Neural cell (in vitro differentiated cells): ENCODE measurements at regions not wholly inside any gene's neighbourhood (a gene's known extent, or its start where the extent isn't known, plus 50 kb on each side); places are given as distances from the start of the nearest gene placed in this dataset.

Source experiments
- EP300 ChIP-seq: fragments of 450-650 bp; conservative IDR thresholded peaks from 2 replicates; pipeline ENCODE4 v1.6.1; 2014; ENCODE audit warnings: antibody characterized with exemption, mild to moderate bottlenecking, moderate library complexity; ENCODE audit not compliant: poor library complexity, severe bottlenecking
- EZH2 ChIP-seq: fragments of 200-600, 300-800 bp; shearing (Covaris generic), sonication (generic); IDR thresholded peaks from 2 replicates; pipeline ENCODE4 v1.6.1; 2014; ENCODE audit warnings: antibody characterized with exemption, low read length, borderline replicate concordance, mild to moderate bottlenecking; ENCODE audit not compliant: insufficient read depth, poor library complexity, severe bottlenecking
- MXI1 ChIP-seq: fragments of 450-650 bp; conservative IDR thresholded peaks from 2 replicates; pipeline ENCODE4 v1.6.1; 2014; ENCODE audit warnings: antibody characterized with exemption, mild to moderate bottlenecking; ENCODE audit not compliant: poor library complexity, severe bottlenecking
- POLR2AphosphoS5 ChIP-seq: IDR thresholded peaks from 2 replicates; pipeline ENCODE4 v1.6.1; 2012
- RAD21 ChIP-seq: fragments of 450-650 bp; conservative IDR thresholded peaks from 2 replicates; pipeline ENCODE4 v1.6.1; 2014; ENCODE audit warnings: antibody characterized with exemption, mild to moderate bottlenecking, moderate library complexity
- SMC3 ChIP-seq: fragments of 450-650 bp; conservative IDR thresholded peaks from 2 replicates; pipeline ENCODE4 v1.6.1; 2014; ENCODE audit warnings: antibody characterized with exemption, mild to moderate bottlenecking, moderate library complexity; ENCODE audit not compliant: poor library complexity
- TAF1 ChIP-seq: IDR thresholded peaks from 2 replicates; pipeline ENCODE4 v1.6.1; 2012; ENCODE audit warnings: low read depth
- TF ChIP-seq, protein P1 (sequence below): fragments of 450-650 bp; IDR thresholded peaks from 2 replicates; pipeline ENCODE4 v1.5.1; 2014; ENCODE audit warnings: antibody characterized with exemption, mild to moderate bottlenecking, moderate library complexity; ENCODE audit not compliant: poor library complexity, severe bottlenecking
- TF ChIP-seq, protein P2 (sequence below): IDR thresholded peaks from 2 replicates; pipeline ENCODE4 v1.6.1; 2012; ENCODE audit warnings: borderline replicate concordance

DNA sequence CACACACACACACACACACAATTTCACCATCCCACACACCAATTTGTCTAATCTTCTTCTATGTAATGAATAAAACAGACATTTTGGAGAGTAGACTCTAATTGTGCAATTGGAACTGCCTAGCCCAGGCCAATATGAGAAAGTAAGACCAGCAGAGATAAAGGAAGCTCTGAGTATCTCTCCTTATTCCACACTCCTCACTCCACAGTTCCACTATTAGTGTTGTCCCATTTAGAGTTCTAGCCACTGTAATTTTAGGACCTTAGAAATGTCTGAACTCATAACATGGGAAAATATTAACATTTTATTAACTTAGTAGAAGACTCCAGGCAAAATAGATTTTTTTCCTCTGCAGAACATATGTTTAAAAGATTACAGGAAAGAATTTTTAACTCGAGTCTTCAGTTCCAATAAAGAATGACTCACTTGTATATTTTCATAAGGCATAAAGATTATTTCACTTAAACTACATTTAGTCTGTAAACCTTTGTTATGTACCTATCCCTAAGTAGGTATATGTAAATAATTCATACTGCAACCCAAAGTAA, 297.6 kb upstream of the INTU start:
- TF ChIP-seq, protein P1, sequence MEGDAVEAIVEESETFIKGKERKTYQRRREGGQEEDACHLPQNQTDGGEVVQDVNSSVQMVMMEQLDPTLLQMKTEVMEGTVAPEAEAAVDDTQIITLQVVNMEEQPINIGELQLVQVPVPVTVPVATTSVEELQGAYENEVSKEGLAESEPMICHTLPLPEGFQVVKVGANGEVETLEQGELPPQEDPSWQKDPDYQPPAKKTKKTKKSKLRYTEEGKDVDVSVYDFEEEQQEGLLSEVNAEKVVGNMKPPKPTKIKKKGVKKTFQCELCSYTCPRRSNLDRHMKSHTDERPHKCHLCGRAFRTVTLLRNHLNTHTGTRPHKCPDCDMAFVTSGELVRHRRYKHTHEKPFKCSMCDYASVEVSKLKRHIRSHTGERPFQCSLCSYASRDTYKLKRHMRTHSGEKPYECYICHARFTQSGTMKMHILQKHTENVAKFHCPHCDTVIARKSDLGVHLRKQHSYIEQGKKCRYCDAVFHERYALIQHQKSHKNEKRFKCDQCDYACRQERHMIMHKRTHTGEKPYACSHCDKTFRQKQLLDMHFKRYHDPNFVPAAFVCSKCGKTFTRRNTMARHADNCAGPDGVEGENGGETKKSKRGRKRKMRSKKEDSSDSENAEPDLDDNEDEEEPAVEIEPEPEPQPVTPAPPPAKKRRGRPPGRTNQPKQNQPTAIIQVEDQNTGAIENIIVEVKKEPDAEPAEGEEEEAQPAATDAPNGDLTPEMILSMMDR, result no peak
- TF ChIP-seq EZH2 (no peak), POLR2AphosphoS5 (no peak), EP300 (no peak), RAD21 (no peak), SMC3 (no peak), MXI1 (no peak), TAF1 (no peak)
- TF ChIP-seq, protein P2, sequence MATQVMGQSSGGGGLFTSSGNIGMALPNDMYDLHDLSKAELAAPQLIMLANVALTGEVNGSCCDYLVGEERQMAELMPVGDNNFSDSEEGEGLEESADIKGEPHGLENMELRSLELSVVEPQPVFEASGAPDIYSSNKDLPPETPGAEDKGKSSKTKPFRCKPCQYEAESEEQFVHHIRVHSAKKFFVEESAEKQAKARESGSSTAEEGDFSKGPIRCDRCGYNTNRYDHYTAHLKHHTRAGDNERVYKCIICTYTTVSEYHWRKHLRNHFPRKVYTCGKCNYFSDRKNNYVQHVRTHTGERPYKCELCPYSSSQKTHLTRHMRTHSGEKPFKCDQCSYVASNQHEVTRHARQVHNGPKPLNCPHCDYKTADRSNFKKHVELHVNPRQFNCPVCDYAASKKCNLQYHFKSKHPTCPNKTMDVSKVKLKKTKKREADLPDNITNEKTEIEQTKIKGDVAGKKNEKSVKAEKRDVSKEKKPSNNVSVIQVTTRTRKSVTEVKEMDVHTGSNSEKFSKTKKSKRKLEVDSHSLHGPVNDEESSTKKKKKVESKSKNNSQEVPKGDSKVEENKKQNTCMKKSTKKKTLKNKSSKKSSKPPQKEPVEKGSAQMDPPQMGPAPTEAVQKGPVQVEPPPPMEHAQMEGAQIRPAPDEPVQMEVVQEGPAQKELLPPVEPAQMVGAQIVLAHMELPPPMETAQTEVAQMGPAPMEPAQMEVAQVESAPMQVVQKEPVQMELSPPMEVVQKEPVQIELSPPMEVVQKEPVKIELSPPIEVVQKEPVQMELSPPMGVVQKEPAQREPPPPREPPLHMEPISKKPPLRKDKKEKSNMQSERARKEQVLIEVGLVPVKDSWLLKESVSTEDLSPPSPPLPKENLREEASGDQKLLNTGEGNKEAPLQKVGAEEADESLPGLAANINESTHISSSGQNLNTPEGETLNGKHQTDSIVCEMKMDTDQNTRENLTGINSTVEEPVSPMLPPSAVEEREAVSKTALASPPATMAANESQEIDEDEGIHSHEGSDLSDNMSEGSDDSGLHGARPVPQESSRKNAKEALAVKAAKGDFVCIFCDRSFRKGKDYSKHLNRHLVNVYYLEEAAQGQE, result no peak
